ENCODE measurements at regions not wholly inside any gene's neighbourhood (a gene's known extent, or its start where the extent isn't known, plus 50 kb on each side); places are given as distances from the start of the nearest gene placed in this dataset.

- TF ChIP-seq CTCF (IDR thresholded peaks at IDR 0.05) (no peak), EZH2 (IDR thresholded peaks at IDR 0.05) (no peak)
Measured at GRCh38 chr9:82673919-82674318, 389.0 kb downstream of the RASEF start.
